ENCODE measurements at regions not wholly inside any gene's neighbourhood (a gene's known extent, or its start where the extent isn't known, plus 50 kb on each side); places are given as distances from the start of the nearest gene placed in this dataset.

- no peak overlapping the region for H3K9ac ChIP-seq (ENCODE audit: low read length)
- H3K27ac ChIP-seq (ENCODE audit: low read length) = no peak overlapping the region
- H2AFZ ChIP-seq (ENCODE audit: low read depth, low read length) = no peak overlapping the region
- H3K4me2 ChIP-seq (ENCODE audit: low read length) = no peak overlapping the region
- no peaks in the 10 kb centered on the region for H3K9me3 ChIP-seq (ENCODE audit: low read length)
- no peaks in the 10 kb centered on the region for H3F3A ChIP-seq (ENCODE audit: insufficient read depth, low read length, poor library complexity, severe bottlenecking)
- H4K20me1 ChIP-seq (ENCODE audit: insufficient read depth) = no peaks in the 10 kb centered on the region
- no peaks in the 10 kb centered on the region for H3K36me3 ChIP-seq (ENCODE audit: insufficient read depth, low read length)
- no peaks in the 10 kb centered on the region for H3K79me2 ChIP-seq (replicated peaks; ENCODE audit: insufficient read depth, low read length)
- TF ChIP-seq RAD21 (conservative IDR thresholded peaks at IDR 0.05) (no peak), TAF1 (IDR thresholded peaks at IDR 0.05; ENCODE audit: low read depth) (no peak), EZH2 (IDR thresholded peaks at IDR 0.05; ENCODE audit: borderline replicate concordance, insufficient read depth, low read length, poor library complexity, severe bottlenecking) (no peak), CTCF (IDR thresholded peaks at IDR 0.05; ENCODE audit: poor library complexity, severe bottlenecking) (no peak), EP300 (conservative IDR thresholded peaks at IDR 0.05; ENCODE audit: poor library complexity, severe bottlenecking) (no peak), SMC3 (conservative IDR thresholded peaks at IDR 0.05; ENCODE audit: poor library complexity) (no peak), MXI1 (conservative IDR thresholded peaks at IDR 0.05; ENCODE audit: poor library complexity, severe bottlenecking) (no peak), REST (IDR thresholded peaks at IDR 0.05; ENCODE audit: borderline replicate concordance) (no peak), POLR2AphosphoS5 (IDR thresholded peaks at IDR 0.05) (no peak)
- no peak overlapping the region for H3K4me3 ChIP-seq (ENCODE audit: low read length)
- H3K9me2 ChIP-seq (ENCODE audit: insufficient read depth, low read length) = no peaks in the 10 kb centered on the region
- no peaks in the 10 kb centered on the region for H3K27me3 ChIP-seq (ENCODE audit: insufficient read depth, low read depth, low read length)
Observed at GRCh38 chr18:10055125-10055750, 141.4 kb downstream of the VAPA start.

- H3K4me3 ChIP-seq (ENCODE audit: low read length) = no peak overlapping the region
- H4K20me1 ChIP-seq (ENCODE audit: insufficient read depth) = no peaks in the 10 kb centered on the region
Observed at GRCh38 chr18:10056506-10056905, 142.7 kb downstream of the VAPA start.

More at GRCh38 chr18:10056506-10056905, 142.7 kb downstream of the VAPA start:
- Histone ChIP-seq H3F3A (ENCODE audit: insufficient read depth, low read length, poor library complexity, severe bottlenecking) (no peaks in the 10 kb centered on the region), H3K4me2 (ENCODE audit: low read length) (no peak overlapping the region), H3K27me3 (ENCODE audit: insufficient read depth, low read depth, low read length) (no peaks in the 10 kb centered on the region), H3K9me3 (ENCODE audit: low read length) (no peaks in the 10 kb centered on the region), H3K79me2 (replicated peaks; ENCODE audit: insufficient read depth, low read length) (no peaks in the 10 kb centered on the region), H2AFZ (ENCODE audit: low read depth, low read length) (no peak overlapping the region), H3K36me3 (ENCODE audit: insufficient read depth, low read length) (no peaks in the 10 kb centered on the region), H3K27ac (ENCODE audit: low read length) (no peak overlapping the region), H3K9me2 (ENCODE audit: insufficient read depth, low read length) (no peaks in the 10 kb centered on the region), H3K9ac (ENCODE audit: low read length) (no peak overlapping the region)
- TF ChIP-seq EP300 (conservative IDR thresholded peaks at IDR 0.05; ENCODE audit: poor library complexity, severe bottlenecking) (no peak), CTCF (IDR thresholded peaks at IDR 0.05; ENCODE audit: poor library complexity, severe bottlenecking) (no peak), SMC3 (conservative IDR thresholded peaks at IDR 0.05; ENCODE audit: poor library complexity) (no peak), TAF1 (IDR thresholded peaks at IDR 0.05; ENCODE audit: low read depth) (no peak), RAD21 (conservative IDR thresholded peaks at IDR 0.05) (no peak), REST (IDR thresholded peaks at IDR 0.05; ENCODE audit: borderline replicate concordance) (no peak), MXI1 (conservative IDR thresholded peaks at IDR 0.05; ENCODE audit: poor library complexity, severe bottlenecking) (no peak), EZH2 (IDR thresholded peaks at IDR 0.05; ENCODE audit: borderline replicate concordance, insufficient read depth, low read length, poor library complexity, severe bottlenecking) (no peak)
